IPS DF 4.7 (cell line): ENCODE measurements at regions not wholly inside any gene's neighbourhood (a gene's known extent, or its start where the extent isn't known, plus 50 kb on each side); places are given as distances from the start of the nearest gene placed in this dataset.
"Not testable (repeated sequence)": the region's sequence is repeated elsewhere in the genome, so short reads cannot be mapped to it uniquely, and the experiment has no call there.

Source experiments
- DNase-seq: peaks from one replicate; pipeline ENCODE4 v3.0.0-alpha.2; 2013; ENCODE audit warnings: low spot score; ENCODE audit errors: extremely low read depth

- DNase-seq: not testable (repeated sequence)
Measured at GRCh38 chr9:33734941-33735835, 60.2 kb upstream of the PRSS3 start.

- DNase-seq: no peak
Measured at GRCh38 chr9:33737811-33738606, 57.4 kb upstream of the PRSS3 start.

- DNase-seq: no peak
Measured at GRCh38 chr9:33739398-33739797, 56.0 kb upstream of the PRSS3 start.

- DNase-seq: no peak
Measured at GRCh38 chr9:33740075-33740474, 55.3 kb upstream of the PRSS3 start.

GRCh38 chr9:33740958-33741357 lies 54.4 kb upstream of the PRSS3 start:
- DNase-seq: not testable (repeated sequence)

GRCh38 chr9:33742051-33742450 lies 53.3 kb upstream of the PRSS3 start:
- no peak for DNase-seq

- no peak for DNase-seq
Measured at GRCh38 chr9:33742519-33742918, 52.8 kb upstream of the PRSS3 start.
